NCI-H82 (cell line): ENCODE measurements at regions not wholly inside any gene's neighbourhood (a gene's known extent, or its start where the extent isn't known, plus 50 kb on each side); places are given as distances from the start of the nearest gene placed in this dataset.
"Not testable (repeated sequence)": the region's sequence is repeated elsewhere in the genome, so short reads cannot be mapped to it uniquely, and the experiment has no call there.

ENCODE experiments used
- DNase-seq: peaks from one replicate; lab custom pipeline; 2025; lab: John Stamatoyannopoulos, UW

GRCh38 chr14:28946267-28946666 lies 179.7 kb downstream of the FOXG1 start:
- DNase-seq, result no peak

DNA sequence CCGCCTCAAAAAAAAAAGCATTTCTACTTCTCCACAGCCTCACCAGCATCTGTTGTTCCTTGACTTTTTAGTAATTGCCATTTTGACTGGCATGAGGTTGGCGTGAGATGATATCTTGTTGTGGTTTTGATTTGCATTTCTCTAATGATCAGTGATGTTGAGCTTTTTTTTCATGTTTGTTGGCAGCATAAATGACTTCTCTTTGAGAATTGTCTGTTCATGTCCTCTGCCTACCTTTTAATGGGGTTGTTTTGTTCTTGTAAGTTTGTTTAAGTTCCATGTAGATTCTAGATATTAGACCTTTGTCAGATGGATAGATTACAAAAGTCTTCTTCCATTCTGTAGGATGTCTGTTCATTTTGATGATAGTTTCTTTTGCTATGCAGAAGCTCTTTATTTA lies 182.9 kb downstream of the FOXG1 start:
- DNase-seq, result no peak

GRCh38 chr14:28952161-28952560 lies 185.6 kb downstream of the FOXG1 start:
- no peak for DNase-seq

- no peak for DNase-seq
Measured at GRCh38 chr14:28952666-28953065, 186.1 kb downstream of the FOXG1 start.

DNA sequence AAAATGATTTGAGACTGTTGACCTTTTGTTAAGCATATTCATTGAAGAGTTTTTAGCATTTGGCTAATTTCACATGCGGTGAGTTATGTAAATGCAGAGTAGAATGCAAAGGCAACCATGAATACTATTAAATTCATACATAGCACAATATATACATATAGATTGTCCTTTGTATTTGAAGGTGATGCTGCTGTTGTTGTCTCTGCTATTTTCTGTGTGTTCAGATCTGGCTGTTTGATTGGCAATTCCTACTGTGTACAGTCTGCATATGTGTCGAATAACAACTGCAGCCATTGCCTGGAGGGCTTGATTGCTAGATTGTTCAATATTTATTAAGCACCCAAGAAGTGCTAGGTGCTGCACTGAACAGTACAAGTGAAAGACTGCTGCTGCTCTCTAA lies 187.4 kb downstream of the FOXG1 start:
- DNase-seq, result no peak

DNA sequence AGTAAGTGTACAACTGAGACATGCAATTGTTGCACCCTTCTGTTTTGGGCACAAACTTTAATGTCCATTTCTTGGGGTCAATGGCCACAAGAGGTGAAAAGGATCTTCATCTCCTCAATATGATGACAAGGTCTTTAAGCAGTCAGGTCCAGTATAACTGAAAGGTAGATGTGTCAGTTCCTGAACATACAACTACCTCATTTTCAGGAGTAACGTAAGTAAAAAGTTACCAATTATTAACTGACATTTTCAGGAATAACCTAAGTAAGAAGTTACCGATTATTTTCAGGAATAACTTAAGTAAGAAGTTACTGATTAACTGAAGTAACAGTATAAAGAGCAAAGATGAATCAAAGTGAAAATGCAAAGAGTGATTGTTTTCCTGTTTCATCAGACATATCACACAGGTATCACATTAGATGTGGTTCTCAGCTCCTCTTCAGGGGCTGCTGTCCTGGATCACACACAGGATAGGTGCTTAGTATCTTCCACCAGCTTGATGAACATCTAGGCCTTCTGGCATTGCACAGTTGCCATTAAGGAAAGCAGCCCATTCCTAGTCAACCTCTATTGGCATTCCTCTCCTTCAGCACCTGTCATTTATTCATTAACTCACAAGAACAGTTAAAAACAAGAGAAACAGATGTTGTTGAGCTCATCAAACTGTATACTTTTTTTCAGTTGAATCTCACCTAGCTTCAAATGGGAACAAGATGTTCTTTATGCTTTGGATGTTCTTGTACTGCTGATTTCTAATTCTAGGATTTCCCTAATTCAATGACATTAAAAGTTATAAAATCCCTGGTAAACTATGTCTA lies 200.0 kb downstream of the FOXG1 start:
- DNase-seq, result no peak

DNA sequence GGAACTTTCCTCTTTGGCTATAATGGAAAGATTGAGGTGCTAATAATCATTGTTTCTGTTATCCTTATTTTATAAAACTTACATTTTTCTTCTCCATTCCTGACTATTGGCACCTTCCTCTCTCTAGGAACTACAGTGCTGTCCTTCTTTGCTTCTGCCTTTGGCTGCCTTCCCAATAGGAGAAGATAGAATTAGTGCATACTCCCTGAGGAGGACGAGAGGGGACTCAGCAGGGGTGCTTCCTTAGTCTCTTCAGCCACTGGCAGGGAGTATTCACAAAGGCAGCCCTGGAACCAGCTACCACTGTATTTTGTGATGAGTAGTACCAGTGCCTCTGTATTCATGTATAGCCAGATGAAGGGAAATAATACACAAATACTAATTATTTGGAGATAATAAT lies 208.5 kb downstream of the FOXG1 start:
- peak; percentile 0 for DNase-seq

DNA sequence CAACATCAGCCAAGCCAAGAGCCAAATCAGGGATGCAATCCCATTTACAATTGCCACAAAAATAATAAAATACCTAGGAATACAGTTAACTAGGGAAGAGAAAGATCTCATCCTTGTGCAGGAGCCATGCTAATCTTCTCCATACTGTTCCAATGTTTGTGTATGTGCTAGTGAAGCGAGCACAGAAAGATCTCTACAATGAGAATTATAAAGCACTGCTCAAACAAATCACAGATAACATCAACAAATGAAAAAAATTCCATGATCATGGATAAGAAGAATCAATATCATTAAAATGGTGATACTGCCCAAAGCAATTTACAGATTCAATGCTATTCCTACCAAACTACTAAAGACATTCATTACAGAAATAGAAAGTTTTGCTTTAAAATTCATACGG lies 215.6 kb downstream of the FOXG1 start:
- DNase-seq, result no peak

DNA sequence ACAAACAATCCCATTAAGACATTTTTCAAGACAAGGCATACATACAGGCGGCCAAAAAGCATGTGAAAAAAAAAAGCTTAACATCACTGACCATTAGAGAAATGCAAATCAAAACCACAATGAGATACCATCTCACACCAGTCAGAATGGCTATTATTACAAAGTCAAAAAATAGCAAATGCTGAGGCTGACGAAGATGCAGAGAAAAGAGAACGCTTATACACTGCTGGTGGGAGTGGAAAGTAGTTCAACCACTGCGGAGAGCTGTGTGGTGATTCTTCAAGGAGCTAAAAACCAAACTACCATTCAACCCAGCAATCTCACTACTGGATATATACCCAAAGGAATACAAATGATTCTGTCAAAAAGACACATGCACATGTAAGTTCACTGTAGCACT lies 216.7 kb downstream of the FOXG1 start:
- DNase-seq, result no peak

- DNase-seq, result no peak
Measured at GRCh38 chr14:28987516-28987915, 220.9 kb downstream of the FOXG1 start.

DNA sequence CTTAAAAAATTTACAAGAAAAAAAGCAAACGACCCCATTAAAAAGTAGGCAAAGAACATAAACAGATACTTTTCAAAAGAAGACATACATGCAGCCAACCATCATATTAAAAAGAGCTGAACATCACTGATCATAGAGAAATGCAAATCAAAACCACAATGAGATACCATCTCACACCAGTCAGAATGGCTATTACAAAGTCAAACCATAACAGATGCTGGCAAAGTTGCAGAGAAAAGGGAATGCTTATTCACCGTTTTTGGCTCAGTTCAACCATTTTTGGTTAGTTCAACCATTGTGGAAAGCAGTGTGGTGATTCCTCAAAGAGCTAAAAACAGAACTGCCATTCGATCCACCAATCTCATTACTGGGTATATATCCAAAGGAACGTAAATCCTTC lies 230.6 kb downstream of the FOXG1 start:
- not testable (repeated sequence) for DNase-seq

DNA sequence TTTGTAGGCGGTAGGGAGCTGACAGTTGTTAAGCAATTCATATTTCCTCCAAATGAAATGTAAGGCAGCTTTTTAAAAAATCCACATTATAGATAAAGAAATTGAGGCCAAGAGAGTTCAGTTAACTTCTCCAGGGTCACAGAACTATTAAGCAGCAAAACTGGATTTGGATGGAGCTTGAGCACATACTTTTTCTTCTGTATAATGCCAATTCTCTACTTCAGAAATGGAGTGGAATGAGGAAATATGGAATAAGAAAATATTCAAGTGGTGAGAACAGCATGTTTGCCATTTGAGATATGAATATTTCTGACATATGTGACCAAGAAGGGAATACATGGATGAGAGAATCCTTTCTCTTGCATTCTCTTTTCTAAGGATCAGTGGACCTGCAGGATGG lies 233.1 kb downstream of the FOXG1 start:
- no peak for DNase-seq

DNA sequence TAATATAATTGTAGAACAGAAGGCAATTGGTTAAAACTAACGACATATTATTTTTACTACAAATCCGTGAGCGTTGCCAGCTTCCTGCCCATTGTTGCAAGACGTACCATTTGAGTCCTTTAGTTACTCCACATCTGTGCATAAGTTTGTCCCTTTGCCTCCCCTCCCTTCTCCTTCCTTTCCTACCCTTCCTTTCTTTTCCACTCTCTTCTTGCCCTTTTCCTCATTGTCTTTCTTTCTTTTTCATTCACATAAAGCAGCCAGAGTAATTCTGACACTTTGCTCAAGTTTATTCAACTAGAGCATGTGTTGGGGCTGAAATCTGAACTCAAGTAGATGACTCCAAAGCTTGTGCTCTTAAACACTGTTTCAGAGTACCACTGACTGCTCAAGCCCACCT lies 239.1 kb downstream of the FOXG1 start:
- no peak for DNase-seq

GRCh38 chr14:29007990-29008389 lies 241.4 kb downstream of the FOXG1 start:
- no peak for DNase-seq

- peak; percentile 76 for DNase-seq
Measured at GRCh38 chr14:29016050-29016900, 249.7 kb downstream of the FOXG1 start.

- not testable (repeated sequence) for DNase-seq
Measured at GRCh38 chr14:29023505-29023904, 256.9 kb downstream of the FOXG1 start.

DNA sequence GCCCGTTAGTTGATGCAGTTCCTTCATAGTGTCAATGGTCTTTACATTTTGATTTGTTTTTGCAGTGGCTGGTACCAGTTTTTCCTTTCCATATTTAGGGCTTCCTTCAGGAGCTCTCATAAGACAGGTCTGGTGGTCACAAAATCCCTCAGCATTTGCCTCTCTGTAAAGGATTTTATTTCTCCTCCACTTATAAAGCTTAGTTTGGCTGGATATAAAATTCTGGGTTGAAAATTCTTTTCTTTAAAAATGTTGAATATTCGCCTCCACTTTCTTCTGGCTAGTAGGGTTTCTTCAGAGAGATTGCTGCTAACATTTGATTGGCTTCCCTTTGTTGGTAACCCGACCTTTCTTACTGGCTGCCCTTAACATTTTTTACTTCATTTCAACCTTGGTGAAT lies 260.9 kb downstream of the FOXG1 start:
- DNase-seq, result not testable (repeated sequence)

DNA sequence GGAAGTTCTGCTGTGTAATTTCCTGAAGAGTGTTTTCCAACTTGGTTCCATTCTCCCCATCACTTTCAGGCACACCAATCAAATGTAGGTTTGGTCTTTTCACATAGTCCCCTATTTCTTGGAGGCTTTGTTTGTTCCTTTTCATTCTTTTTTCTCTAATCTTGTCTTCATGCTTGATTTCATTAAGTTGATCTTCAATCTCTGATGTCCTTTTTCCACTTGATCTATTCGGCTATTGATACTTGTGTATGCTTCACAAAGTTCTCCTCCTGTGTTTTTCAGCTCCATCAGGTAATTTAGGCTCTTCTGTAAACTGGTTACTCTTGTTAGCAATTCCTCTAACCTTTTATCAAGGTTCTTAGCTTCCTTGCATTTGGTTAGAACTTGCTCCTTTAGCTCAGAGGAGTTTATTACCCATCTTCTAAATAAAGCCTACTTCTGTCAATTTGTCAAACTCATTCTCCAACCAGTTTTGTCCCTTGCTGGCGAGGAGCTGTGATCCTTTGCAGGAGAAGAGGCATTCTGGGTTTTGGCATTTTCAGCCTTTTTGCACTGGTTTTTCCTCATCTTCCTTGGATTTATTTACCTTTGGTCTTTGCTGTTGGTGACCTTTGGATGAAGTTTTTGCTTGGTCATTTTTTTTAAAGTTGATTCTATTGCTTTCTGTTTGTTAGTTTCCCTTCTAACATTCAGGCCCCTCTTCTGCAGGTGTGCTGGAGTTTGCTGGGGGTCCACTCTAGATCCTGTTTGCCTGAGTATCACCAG lies 261.5 kb downstream of the FOXG1 start:
- DNase-seq, result not testable (repeated sequence)

DNA sequence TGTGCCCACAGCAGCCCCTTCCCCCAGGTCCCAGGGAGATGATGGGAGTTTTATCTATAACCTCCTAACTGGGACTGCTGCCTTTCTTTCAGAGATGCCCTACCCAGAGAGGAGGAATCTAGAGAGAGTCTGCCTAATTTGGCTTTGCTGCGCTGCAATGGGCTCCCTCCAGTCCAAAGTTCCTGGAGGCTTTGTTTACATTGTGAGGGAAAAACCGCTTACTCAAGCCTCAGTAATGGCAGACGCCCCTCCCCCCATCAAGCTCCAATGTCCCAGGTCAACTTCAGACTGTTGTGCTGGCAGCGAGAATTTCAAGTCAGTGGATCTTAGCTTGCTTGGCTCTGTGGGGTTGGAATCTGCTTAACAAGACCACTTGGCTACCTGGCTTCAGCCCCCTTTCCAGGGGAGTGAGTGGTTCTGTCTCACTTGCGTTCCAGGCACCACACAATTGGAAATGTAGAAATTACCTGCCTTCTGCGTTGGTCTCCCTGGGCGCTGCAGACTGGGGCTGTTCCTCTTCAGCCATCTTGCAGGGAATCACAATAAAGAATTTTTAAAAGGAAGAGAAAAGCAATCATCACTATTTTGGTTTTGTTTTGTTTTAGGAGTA lies 262.5 kb downstream of the FOXG1 start:
- DNase-seq, result no peak

- no peak for DNase-seq
Measured at GRCh38 chr14:29030121-29030520, 263.5 kb downstream of the FOXG1 start.

DNA sequence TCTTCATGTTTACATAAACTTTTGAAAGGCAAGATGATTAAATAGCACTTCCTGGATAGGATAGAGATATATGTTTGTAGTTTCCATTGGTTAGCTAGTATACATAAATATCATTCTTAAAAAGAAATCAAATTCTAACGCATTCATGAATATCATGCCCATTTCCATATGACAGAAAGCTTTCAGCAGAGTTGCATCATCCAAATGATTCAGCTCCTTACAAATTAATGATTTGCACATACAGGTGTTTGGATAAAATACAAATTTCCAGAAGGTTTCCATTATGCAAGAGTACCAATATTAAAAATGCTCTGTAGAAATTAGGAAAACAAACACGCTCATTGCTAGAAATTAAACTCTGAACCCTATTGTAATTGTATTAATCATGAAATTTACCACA lies 264.4 kb downstream of the FOXG1 start:
- DNase-seq, result no peak

DNA sequence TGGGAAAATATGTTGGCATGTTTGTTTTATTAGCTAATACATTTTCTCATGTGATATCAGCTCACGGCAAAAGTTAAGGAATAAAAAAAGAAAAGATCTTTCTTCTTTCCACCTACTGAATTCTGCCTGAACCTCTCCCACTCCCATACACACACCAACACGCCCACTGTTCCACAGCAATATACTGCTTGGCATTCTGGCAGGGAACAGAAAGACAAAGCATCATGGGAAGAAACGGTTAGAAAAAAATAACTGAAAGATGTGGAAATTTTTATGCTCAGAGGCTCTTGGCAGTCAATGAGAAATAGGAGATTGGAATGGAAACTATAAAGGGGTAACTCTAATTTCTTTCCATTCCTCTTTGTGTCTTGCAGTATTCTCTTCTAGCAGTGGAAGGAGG lies 268.5 kb downstream of the FOXG1 start:
- no peak for DNase-seq
